Left ventricle myocardium inferior (tissue), 1 donor: ENCODE measurements at regions not wholly inside any gene's neighbourhood (a gene's known extent, or its start where the extent isn't known, plus 50 kb on each side); places are given as distances from the start of the nearest gene placed in this dataset.

Experiments
- DNase-seq: peaks from one replicate; pipeline ENCODE4 v3.0.0-alpha.2; 2020
- H3K27ac ChIP-seq: fragments of 200-600 bp; replicated peaks from 2 replicates; pipeline ENCODE4 v1.8.0; 2021
- H3K27me3 ChIP-seq: fragments of 200-600 bp; 2 replicates; pipeline ENCODE4 v1.8.0; 2021; ENCODE audit warnings: low read depth
- H3K36me3 ChIP-seq: fragments of 200-600 bp; 2 replicates; pipeline ENCODE4 v1.8.0; 2021
- H3K4me1 ChIP-seq: fragments of 200-600 bp; 2 replicates; pipeline ENCODE4 v1.8.0; 2021
- H3K4me3 ChIP-seq: fragments of 200-600 bp; 2 replicates; pipeline ENCODE4 v1.8.0; 2021; ENCODE audit warnings: mild to moderate bottlenecking, moderate library complexity
- H3K9me3 ChIP-seq: fragments of 200-600 bp; replicated peaks from 2 replicates; pipeline ENCODE4 v1.8.0; 2021
- intact Hi-C: fragments of 100-400 bp; cut with micrococcal nuclease; formaldehyde crosslinking; loops from one replicate; pipeline ENCODE4 v1.11.0; 2022
- TF ChIP-seq, protein P1 (sequence below): fragments of 200-600 bp; IDR thresholded peaks from 2 replicates; pipeline ENCODE4 v1.8.0; 2021; ENCODE audit warnings: antibody characterized with exemption, mild to moderate bottlenecking, borderline replicate concordance
- donor health status: DM: no; HTN: yes; CAD: no; lungs with severe emphysema.

DNA sequence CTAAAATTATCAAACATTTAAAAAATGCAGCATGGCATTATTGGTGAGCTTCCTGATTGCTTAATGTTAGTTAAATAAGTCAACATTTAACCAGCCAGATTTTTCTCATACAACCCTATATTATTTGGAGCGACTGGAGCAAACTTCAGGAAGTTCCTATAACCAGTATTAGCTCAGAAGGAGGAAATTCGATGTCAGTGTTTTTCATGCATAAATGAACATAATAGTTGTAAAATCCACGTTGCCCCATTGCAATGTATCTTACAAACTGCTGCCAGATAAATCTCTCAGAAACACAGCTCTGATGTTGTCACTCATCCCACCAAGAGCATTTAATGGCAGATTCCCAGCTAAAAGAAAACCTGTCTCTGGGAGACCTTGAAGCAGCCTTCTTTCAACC, 278.5 kb downstream of the CASP12 start:
- Histone ChIP-seq H3K4me1 (peaks cover 9% of the 10 kb centered on the region), H3K9me3 (peaks cover 7% of the 10 kb centered on the region), H3K4me3 (no peak overlapping the region), H3K36me3 (no peaks in the 10 kb centered on the region), H3K27ac (no peak overlapping the region), H3K27me3 (no peaks in the 10 kb centered on the region)
- DNase-seq = no peak
- TF ChIP-seq, protein P1, sequence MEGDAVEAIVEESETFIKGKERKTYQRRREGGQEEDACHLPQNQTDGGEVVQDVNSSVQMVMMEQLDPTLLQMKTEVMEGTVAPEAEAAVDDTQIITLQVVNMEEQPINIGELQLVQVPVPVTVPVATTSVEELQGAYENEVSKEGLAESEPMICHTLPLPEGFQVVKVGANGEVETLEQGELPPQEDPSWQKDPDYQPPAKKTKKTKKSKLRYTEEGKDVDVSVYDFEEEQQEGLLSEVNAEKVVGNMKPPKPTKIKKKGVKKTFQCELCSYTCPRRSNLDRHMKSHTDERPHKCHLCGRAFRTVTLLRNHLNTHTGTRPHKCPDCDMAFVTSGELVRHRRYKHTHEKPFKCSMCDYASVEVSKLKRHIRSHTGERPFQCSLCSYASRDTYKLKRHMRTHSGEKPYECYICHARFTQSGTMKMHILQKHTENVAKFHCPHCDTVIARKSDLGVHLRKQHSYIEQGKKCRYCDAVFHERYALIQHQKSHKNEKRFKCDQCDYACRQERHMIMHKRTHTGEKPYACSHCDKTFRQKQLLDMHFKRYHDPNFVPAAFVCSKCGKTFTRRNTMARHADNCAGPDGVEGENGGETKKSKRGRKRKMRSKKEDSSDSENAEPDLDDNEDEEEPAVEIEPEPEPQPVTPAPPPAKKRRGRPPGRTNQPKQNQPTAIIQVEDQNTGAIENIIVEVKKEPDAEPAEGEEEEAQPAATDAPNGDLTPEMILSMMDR = no peak
- intact Hi-C loops = no loop called here

DNA sequence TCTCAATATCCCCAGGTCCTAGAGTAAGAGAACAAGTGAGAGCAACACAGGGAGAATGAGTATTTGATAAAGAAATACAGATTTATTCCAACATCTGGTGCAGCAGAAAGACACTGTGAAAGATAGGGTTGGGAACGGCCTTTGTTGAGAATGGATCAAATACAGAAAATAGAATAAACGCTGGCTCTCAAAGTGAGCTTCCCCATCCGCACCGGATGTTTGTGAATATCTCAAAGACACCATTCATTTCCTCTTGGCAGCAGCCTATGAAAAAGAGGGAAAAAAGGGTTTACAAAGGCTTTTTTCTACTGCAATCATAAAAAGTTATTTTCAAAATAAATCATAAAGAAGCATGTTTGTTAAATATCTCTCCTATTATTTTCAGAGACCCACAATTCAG, 279.3 kb downstream of the CASP12 start:
- no peak for DNase-seq
- no peaks in the 10 kb centered on the region for H3K36me3 ChIP-seq
- H3K4me3 ChIP-seq = no peak overlapping the region
- H3K9me3 ChIP-seq = peaks cover 7% of the 10 kb centered on the region
- peak overlapping the region; percentile 15 for H3K27ac ChIP-seq
- H3K4me1 ChIP-seq = peaks cover 9% of the 10 kb centered on the region
- no peaks in the 10 kb centered on the region for H3K27me3 ChIP-seq
- TF ChIP-seq, protein P1 = no peak
- intact Hi-C loops = no loop called here

DNA sequence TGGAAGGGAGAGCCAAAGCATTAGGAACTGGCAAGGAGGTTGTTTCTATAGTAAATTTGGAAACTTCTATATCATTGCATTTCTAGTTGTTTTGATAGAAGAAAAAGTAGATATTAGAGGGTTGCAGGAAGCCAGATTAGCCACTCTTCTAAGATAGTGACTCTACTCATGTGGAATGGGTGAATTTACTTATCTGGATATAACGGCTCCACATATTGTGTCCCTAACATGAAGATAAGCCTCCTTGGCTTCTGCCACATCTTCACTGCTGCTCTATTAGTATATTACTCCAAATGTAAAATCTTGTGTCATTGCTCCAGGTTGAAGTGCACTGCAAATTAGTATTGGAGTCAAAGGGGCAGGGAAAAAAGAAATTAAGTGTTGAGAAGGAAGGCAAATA, 283.3 kb downstream of the CASP12 start:
- Histone ChIP-seq H3K4me1 (peaks cover 3% of the 10 kb centered on the region), H3K36me3 (no peaks in the 10 kb centered on the region), H3K9me3 (peaks cover 7% of the 10 kb centered on the region), H3K27me3 (no peaks in the 10 kb centered on the region), H3K27ac (no peak overlapping the region), H3K4me3 (no peak overlapping the region)
- no peak for DNase-seq
- intact Hi-C loops = no loop called here
- TF ChIP-seq, protein P1 = no peak

DNA sequence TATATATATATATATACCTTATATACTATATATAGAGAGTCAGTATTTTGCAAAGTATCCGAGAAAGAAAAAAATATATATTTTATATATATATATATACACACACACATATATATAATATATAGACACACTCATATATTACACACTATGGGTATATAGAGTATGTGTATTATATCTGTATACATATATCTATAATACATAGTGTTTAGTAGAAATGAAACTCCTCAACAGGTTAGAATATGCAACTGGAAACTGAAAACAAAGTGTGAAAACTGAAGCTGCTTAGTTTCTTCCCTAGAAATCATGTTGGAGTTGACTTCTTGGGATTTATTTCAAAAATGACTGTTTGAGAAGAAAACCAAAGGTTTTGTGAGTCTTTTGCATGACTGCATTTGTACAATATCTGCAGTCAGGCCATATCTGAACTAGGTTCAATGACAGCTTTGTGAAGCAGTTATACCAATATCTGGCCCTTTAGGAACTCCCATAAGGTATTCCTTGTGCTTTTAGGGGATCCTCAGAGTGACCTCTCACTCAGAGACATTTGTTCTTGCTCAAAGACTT, 284.1 kb downstream of the CASP12 start:
- no peaks in the 10 kb centered on the region for H3K27me3 ChIP-seq
- no peak for DNase-seq
- H3K36me3 ChIP-seq = no peaks in the 10 kb centered on the region
- peaks cover 7% of the 10 kb centered on the region for H3K9me3 ChIP-seq
- intact Hi-C loops = no loop called here
- H3K4me1 ChIP-seq = peaks cover 11% of the 10 kb centered on the region
- TF ChIP-seq, protein P1 = no peak
- H3K27ac ChIP-seq = no peak overlapping the region
- H3K4me3 ChIP-seq = no peak overlapping the region

DNA sequence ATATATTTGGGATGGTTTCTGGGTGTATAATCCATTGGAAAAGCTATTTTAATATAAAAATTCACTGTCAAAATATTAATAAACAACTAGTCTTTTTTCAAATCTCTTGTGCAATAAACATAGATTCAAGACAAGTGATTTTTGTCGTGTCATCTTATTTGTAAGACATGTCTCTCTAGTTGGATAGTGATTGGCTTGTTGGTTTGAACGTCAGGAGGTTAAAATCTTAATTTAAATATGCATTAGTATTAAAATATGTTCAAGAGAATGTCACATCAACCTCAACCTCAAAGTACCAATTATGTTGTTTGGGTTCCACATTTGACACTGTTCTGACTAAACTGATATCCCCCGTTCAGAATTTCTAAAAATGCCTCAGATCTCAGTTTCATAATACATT, 287.6 kb downstream of the CASP12 start:
- H3K27me3 ChIP-seq = no peaks in the 10 kb centered on the region
- intact Hi-C loops = no loop called here
- TF ChIP-seq, protein P1 = no peak
- no peaks in the 10 kb centered on the region for H3K36me3 ChIP-seq
- no peak overlapping the region for H3K27ac ChIP-seq
- DNase-seq = no peak
- peaks cover 14% of the 10 kb centered on the region for H3K4me1 ChIP-seq
- no peak overlapping the region for H3K4me3 ChIP-seq
- H3K9me3 ChIP-seq = no peaks in the 10 kb centered on the region
